Fibroblast of lung (primary cell): ENCODE measurements at regions not wholly inside any gene's neighbourhood (a gene's known extent, or its start where the extent isn't known, plus 50 kb on each side); places are given as distances from the start of the nearest gene placed in this dataset.

Source experiments
- DNase-seq, 2 donors: peaks; one replicate each; pipeline versions ENCODE4 v3.0.0 to v3.0.0-alpha.2; 2010; ENCODE audit warnings: low read depth in 2 of 2
- H2AFZ ChIP-seq: 2 replicates; pipeline ENCODE4 v1.5.1; 2012; ENCODE audit warnings: low read length, control low read depth, inconsistent platforms
- H3K27ac ChIP-seq: 2 replicates; pipeline ENCODE4 v1.5.1; 2011; ENCODE audit warnings: low read length, control low read depth; ENCODE audit not compliant: insufficient read depth
- H3K27me3 ChIP-seq: 2 replicates; pipeline ENCODE4 v1.5.1; 2011; ENCODE audit warnings: mild to moderate bottlenecking, low read length; ENCODE audit not compliant: control insufficient read depth, insufficient read depth
- H3K36me3 ChIP-seq: 2 replicates; pipeline ENCODE4 v1.5.1; 2011; ENCODE audit warnings: low read length; ENCODE audit not compliant: control insufficient read depth, insufficient read depth
- H3K4me1 ChIP-seq: 2 replicates; pipeline ENCODE4 v1.5.1; 2011; ENCODE audit warnings: low read length; ENCODE audit not compliant: control insufficient read depth, insufficient read depth; ENCODE audit errors: extremely low read depth
- H3K4me2 ChIP-seq: 2 replicates; pipeline ENCODE4 v1.5.1; 2011; ENCODE audit warnings: low read length, control low read depth; ENCODE audit not compliant: insufficient read depth; ENCODE audit errors: extremely low read depth
- H3K4me3 ChIP-seq, 4 experiments: fragments of 200-600 bp in 1 of 4; sonication (generic) in 1 of 4; replicated peaks in 1 of 4; 2 replicates each; pipeline ENCODE4 v1.5.1; 2011 to 2016; ENCODE audit warnings: low read length in 4 of 4, low read depth in 3 of 4, mild to moderate bottlenecking in 3 of 4, control low read depth in 2 of 4, inconsistent platforms in 1 of 4, mixed read lengths in 1 of 4; ENCODE audit not compliant: insufficient read depth in 1 of 4; ENCODE audit errors: control extremely low read depth in 1 of 4
- H3K79me2 ChIP-seq: 2 replicates; pipeline ENCODE4 v1.5.1; 2012; ENCODE audit warnings: mild to moderate bottlenecking, low read length, inconsistent platforms; ENCODE audit not compliant: control insufficient read depth, insufficient read depth
- H3K9ac ChIP-seq: 2 replicates; pipeline ENCODE4 v1.5.1; 2011; ENCODE audit warnings: mild to moderate bottlenecking, low read length, control low read depth; ENCODE audit not compliant: insufficient read depth
- H3K9me3 ChIP-seq: 2 replicates; pipeline ENCODE4 v1.5.1; 2012; ENCODE audit warnings: low read depth, low read length; ENCODE audit not compliant: control insufficient read depth, insufficient read depth
- H4K20me1 ChIP-seq: 2 replicates; pipeline ENCODE4 v1.5.1; 2011; ENCODE audit warnings: low read length; ENCODE audit not compliant: control insufficient read depth, insufficient read depth; ENCODE audit errors: extremely low read depth
- EZH2 ChIP-seq: IDR thresholded peaks from 2 replicates; pipeline ENCODE4 v1.5.1; 2012; ENCODE audit warnings: low read length, control low read depth, mild to moderate bottlenecking; ENCODE audit errors: missing control alignments
- TF ChIP-seq, protein P1 (sequence below), 2 donors: IDR thresholded peaks in 1 of 2; conservative IDR thresholded peaks in 1 of 2; 1 replicate in 1 of 2; 2 replicates in 1 of 2; pipeline ENCODE4 v1.5.1; 2011 to 2012; ENCODE audit warnings: low read length in 2 of 2, control low read depth in 1 of 2, inconsistent platforms in 1 of 2, low read depth in 1 of 2, mild to moderate bottlenecking in 1 of 2

DNA sequence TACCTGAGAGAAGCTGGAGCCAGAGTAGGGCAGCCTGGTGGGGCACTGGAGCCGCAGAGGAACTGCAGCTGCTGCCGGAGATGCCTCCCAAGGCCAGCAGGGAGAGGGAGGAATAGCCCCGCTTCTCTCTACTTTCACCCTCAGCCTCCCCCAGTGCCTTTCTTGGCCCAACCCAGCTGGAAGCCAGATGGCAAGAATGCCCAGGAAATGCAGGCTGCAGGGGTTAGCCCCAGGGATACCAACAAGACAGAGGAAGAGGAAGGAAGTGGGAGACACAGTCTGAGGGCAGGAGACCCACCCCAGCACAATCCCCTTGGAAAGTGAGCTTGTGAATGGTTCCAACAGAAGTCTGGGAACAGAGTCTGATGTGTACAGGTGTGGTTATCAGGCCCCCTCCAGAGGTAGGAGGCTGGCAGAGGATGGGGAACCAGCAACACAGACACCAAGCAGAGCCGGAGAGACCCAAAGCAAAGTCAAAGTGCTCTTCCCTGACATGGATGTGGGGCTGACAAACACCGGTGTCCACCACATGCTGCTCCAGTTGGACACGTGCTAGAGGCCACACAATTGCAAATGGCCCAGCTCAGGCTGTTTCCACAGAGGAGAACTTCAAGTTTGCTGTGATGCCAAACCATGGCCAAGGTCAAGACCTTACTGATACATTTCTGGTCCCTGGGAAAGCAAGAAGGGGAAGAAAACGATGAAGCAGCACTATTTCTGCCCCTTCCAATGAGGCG, 418.8 kb upstream of the PROK2 start:
- no peaks in the 10 kb centered on the region for H3K4me1 ChIP-seq
- H3K27me3 ChIP-seq = no peaks in the 10 kb centered on the region
- no peaks in the 10 kb centered on the region for H3K36me3 ChIP-seq
- H3K9me3 ChIP-seq = no peaks in the 10 kb centered on the region
- no peak overlapping the region for H2AFZ ChIP-seq
- H3K9ac ChIP-seq = no peak overlapping the region
- no peak for DNase-seq
- TF ChIP-seq, protein P1, sequence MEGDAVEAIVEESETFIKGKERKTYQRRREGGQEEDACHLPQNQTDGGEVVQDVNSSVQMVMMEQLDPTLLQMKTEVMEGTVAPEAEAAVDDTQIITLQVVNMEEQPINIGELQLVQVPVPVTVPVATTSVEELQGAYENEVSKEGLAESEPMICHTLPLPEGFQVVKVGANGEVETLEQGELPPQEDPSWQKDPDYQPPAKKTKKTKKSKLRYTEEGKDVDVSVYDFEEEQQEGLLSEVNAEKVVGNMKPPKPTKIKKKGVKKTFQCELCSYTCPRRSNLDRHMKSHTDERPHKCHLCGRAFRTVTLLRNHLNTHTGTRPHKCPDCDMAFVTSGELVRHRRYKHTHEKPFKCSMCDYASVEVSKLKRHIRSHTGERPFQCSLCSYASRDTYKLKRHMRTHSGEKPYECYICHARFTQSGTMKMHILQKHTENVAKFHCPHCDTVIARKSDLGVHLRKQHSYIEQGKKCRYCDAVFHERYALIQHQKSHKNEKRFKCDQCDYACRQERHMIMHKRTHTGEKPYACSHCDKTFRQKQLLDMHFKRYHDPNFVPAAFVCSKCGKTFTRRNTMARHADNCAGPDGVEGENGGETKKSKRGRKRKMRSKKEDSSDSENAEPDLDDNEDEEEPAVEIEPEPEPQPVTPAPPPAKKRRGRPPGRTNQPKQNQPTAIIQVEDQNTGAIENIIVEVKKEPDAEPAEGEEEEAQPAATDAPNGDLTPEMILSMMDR (conservative IDR thresholded peaks at IDR 0.05 in 1 of 2, IDR thresholded peaks at IDR 0.05 in 1 of 2; ENCODE audit: low read depth in 1 of 2, low read length in 2 of 2) = no peak
- TF ChIP-seq EZH2 = no peak
- no peaks in the 10 kb centered on the region for H4K20me1 ChIP-seq
- H3K4me3 ChIP-seq = no peak overlapping the region
- H3K4me2 ChIP-seq = no peak overlapping the region
- no peaks in the 10 kb centered on the region for H3K79me2 ChIP-seq
- no peak overlapping the region for H3K27ac ChIP-seq

DNA sequence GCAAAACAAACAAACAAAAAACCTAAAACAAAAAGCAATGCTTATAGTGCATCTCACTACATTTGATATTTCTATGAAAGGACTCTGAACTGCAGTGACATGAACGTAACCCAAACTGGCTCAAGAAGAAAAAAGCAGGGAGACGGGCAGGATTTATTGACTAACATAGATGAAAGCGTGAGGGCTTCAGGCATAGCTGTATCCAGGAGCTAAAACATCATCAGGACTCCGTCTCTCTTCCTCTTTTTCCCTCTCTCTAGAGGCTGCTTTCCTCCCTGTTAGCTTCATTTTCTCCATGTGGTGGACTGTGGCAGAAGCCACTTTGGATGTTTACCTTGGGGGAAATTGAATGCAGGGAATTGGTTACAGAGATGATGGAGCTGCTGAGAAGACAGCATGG, 418.2 kb upstream of the PROK2 start:
- no peak for TF ChIP-seq EZH2
- TF ChIP-seq, protein P1 (conservative IDR thresholded peaks at IDR 0.05 in 1 of 2, IDR thresholded peaks at IDR 0.05 in 1 of 2; ENCODE audit: low read depth in 1 of 2, low read length in 2 of 2) = no peak
- DNase-seq = no peak
- no peak overlapping the region for H3K4me3 ChIP-seq

DNA sequence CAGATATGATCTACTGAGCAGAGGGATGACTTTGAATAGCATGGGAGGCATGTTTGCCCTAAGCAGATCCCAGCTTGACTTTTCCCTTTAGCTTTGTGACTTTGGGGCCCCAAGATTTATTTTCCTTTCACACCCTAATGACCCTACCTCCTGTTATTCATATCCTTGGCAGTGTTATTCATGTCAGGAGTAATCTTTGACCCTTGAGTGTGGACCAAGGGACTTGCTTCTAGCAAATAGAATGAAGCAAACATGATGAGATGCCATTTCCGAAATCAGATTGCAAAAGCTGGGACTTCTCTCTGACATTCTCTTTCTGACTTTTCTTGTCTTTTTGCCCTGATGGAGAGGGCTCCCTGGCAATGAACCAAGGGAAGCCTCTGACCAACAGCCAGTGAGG, 415.4 kb upstream of the PROK2 start:
- H2AFZ ChIP-seq = no peak overlapping the region
- H3K9me3 ChIP-seq = no peaks in the 10 kb centered on the region
- H3K27ac ChIP-seq = no peak overlapping the region
- no peaks in the 10 kb centered on the region for H4K20me1 ChIP-seq
- no peaks in the 10 kb centered on the region for H3K27me3 ChIP-seq
- no peaks in the 10 kb centered on the region for H3K79me2 ChIP-seq
- no peaks in the 10 kb centered on the region for H3K4me1 ChIP-seq
- no peak overlapping the region for H3K4me2 ChIP-seq
- DNase-seq = no peak
- no peaks in the 10 kb centered on the region for H3K36me3 ChIP-seq
- H3K9ac ChIP-seq = no peak overlapping the region
- TF ChIP-seq EZH2 = no peak
- TF ChIP-seq, protein P1 (conservative IDR thresholded peaks at IDR 0.05 in 1 of 2, IDR thresholded peaks at IDR 0.05 in 1 of 2; ENCODE audit: low read depth in 1 of 2, low read length in 2 of 2) = no peak
- H3K4me3 ChIP-seq = no peak overlapping the region

More for the DNA sequence above, 418.2 kb upstream of the PROK2 start:
- Histone ChIP-seq H3K36me3 (no peaks in the 10 kb centered on the region), H3K27ac (no peak overlapping the region), H3K4me1 (no peaks in the 10 kb centered on the region), H3K79me2 (no peaks in the 10 kb centered on the region), H3K9ac (no peak overlapping the region), H2AFZ (no peak overlapping the region), H4K20me1 (no peaks in the 10 kb centered on the region), H3K27me3 (no peaks in the 10 kb centered on the region), H3K9me3 (no peaks in the 10 kb centered on the region), H3K4me2 (no peak overlapping the region)
